GM18505 (cell line): ENCODE measurements at regions not wholly inside any gene's neighbourhood (a gene's known extent, or its start where the extent isn't known, plus 50 kb on each side); places are given as distances from the start of the nearest gene placed in this dataset.

Experiments used
- ATAC-seq: cut with Tn5 transposase; IDR thresholded peaks from one replicate; pipeline ENCODE4 v1.9.1; 2021; ENCODE audit not compliant: unreplicated experiment
- POLR2A ChIP-seq: IDR thresholded peaks from 4 replicates; pipeline ENCODE4 v1.6.1; 2011; ENCODE audit warnings: borderline replicate concordance; ENCODE audit not compliant: insufficient read depth, insufficient read length; ENCODE audit errors: extremely low read depth

DNA sequence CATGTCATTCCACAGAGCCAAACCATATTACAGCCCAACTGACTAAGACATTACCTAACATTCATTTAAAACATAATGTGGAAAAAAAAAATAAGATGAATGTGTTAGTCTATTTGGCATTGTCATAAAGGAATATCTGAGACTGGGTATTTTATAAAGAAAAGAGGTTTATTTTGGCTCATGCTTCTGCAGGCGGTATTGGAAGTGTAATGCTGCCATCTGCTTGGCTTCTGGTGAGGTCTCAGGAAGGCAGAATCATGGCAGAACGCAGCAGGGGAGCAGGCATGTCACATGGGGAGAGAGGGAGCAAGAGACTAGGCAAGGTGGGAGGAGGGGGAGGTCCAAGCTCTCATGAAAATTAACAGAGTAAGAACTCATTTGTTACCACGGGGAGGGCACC, 504.8 kb upstream of the LRATD1 start:
- no peak for ATAC-seq
- no peak for TF ChIP-seq POLR2A

DNA sequence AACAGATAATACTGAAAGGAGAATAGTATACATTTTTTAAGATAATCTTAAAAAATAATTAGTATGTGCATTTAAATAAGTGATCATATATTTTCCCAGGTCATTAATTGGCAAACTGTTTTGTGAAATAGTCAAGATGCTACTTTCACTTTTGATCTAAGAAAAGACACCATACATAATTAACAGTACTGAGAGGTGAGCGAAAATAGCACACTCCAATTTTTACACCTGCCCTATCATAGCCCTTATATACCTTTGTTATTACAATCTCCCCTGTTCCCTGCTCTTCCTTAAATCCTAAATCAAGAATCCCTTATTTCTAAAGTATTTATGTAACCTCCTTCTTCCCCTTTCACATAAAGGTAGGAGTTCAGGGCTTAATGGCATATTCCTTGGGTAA, 500.1 kb upstream of the LRATD1 start:
- no peak for TF ChIP-seq POLR2A
- ATAC-seq = no peak

GRCh38 chr2:14134771-14135170, 497.7 kb upstream of the LRATD1 start:
- no peak for ATAC-seq
- no peak for TF ChIP-seq POLR2A

DNA sequence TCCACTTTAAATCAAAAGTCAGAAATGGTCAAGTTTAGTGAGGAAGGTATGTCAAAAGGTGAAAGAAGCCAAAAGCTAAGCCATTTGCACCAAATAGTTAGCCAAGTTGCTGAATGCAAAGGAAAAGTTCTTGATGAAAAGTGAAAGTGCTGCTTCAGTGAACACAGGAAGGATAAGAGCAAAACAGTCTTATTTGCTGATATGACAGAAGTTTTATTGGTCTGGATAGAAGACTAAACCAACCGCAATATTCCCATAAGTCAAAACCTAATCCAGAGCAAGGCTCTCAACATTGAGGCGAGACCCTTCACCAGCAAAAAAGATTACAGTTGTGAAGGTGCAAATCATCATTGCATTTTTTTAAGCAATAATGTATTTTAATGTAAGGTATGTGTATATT, 496.5 kb upstream of the LRATD1 start:
- no peak for ATAC-seq

DNA sequence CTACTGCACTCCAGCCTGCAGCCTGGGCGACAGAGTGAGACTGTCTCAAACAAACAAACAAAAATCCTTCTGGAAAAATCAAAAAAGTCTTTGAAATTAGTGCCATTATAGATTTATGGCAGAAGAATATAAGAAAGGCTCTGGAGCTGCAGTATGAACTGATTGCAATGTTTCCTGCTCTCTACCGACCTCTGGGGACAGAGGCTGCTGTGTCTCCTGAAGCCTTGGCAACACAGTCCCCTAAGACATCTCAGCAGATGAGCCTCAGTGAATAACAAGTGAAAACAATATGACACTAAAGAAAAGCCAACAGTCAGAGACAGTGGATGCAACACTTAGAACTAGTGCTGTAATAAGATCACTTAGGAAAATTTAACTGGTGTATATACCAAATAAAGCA, 494.9 kb upstream of the LRATD1 start:
- ATAC-seq = no peak
- TF ChIP-seq POLR2A = no peak

More for the DNA sequence above, 496.5 kb upstream of the LRATD1 start:
- no peak for TF ChIP-seq POLR2A

GRCh38 chr2:14140009-14140550, 492.4 kb upstream of the LRATD1 start:
- no peak for ATAC-seq
- no peak for TF ChIP-seq POLR2A

GRCh38 chr2:14143435-14143834, 489.1 kb upstream of the LRATD1 start:
- TF ChIP-seq POLR2A = no peak
- peak; percentile 53 for ATAC-seq

- no peak for ATAC-seq
- no peak for TF ChIP-seq POLR2A
Measured at GRCh38 chr2:14148216-14148615, 484.3 kb upstream of the LRATD1 start.

- no peak for ATAC-seq
- TF ChIP-seq POLR2A = no peak
Measured at GRCh38 chr2:14157816-14158215, 474.7 kb upstream of the LRATD1 start.

DNA sequence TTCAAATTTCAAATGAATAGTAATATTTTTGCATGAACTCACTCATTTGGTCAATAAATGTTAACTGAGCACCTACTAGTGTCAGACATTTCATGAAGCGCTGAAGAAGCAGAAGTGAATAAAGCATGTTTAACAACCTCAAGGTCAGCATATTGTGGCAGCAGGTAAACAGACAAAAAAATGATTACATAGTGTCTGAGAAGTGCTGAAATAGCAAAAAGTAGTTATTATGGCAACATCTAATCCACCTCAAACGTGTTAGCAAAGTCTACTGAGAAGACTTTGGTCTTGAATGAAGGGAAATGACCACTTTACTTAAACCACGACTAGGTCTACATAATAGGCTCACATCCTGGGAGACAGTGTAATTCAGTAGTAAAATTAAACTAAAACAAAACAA, 452.2 kb upstream of the LRATD1 start:
- TF ChIP-seq POLR2A = no peak
- ATAC-seq = no peak

DNA sequence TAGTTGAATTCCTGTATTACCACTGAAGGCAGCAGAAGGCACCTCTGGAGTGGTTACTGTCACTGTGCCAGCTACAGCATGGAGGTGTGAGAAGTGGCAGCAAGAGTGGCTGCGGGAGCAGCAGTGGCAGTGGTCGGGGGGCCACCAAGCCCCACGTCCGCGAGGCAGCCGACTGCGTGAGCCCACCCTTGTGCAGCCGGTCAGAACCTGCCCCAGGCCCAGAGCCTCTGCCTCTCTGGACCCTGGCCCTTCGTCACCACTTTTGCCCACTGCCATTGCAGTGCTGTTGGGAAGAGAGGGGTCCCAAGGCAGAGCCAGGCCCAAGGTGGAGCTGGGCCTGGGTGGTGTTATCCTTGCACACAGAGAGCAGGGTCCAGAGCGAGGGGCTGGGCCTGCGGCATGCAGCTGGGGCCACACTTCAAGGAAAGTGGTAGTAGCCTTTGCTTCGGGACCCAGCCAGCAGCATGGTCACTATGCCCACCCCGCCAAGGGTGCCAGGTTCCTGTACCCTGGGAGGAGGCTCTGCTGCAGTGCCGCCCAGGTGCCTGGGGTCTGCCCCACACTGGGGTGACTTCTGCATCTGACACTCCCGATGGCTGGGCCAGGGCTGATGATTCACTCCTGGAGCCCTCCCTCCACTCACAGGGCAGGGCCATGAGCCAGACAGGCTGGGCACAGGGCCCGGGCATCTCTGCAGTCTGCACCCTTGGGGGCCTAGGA, 450.1 kb upstream of the LRATD1 start:
- ATAC-seq = no peak
- no peak for TF ChIP-seq POLR2A

GRCh38 chr2:14185906-14186305, 446.6 kb upstream of the LRATD1 start:
- no peak for ATAC-seq
- TF ChIP-seq POLR2A = no peak

DNA sequence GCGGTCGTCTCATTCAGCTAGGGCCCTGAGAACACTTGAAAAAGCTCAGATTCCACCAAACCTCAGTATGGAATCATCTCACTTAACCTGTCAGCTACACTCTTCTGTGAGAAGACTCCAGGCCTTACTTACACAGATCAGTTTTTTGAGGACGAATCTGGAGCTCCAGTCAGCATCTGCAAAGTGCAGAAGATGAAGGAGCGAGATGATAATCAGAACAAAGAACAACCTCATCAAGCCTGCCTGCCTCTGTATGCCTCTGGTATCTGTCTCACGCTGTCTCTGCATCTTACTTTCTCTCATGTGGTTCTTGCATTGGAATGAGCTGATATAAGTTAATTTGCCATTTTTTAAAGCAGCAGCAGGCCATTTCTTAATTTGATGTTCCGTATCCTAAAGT, 444.1 kb upstream of the LRATD1 start:
- no peak for TF ChIP-seq POLR2A
- no peak for ATAC-seq

DNA sequence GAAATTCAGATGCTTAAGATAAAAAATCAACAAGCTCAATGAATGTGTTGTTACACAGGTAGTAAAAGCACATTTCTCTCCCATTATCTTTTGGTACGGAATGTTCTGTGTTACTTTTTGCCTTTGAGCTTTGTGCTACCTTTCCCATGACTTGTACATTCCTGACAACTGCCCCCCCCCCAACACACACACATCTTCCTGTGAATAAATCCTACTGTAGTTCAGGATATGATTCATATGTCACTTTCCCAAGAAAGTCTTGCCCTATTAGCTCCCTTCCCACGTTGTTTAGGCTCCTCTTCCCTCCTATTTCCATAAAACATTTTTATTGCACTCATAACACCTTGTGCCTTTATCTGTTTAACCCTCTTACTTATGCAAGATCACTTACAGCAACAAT, 442.6 kb upstream of the LRATD1 start:
- no peak for ATAC-seq
- no peak for TF ChIP-seq POLR2A
